A549 (cell line): ENCODE measurements at regions not wholly inside any gene's neighbourhood (a gene's known extent, or its start where the extent isn't known, plus 50 kb on each side); places are given as distances from the start of the nearest gene placed in this dataset.

Source experiments
- ATAC-seq, 2 experiments: fragments of 200-7000 bp in 1 of 2; fragments of >200 bp in 1 of 2; cut with Nextera tagmentation in 1 of 2; cut with Tn5 transposase in 1 of 2; 3 replicates each; pipeline versions ENCODE4 v1.8.0 to v1.9.1; 2018 to 2020; ENCODE audit warnings: mild to moderate bottlenecking in 1 of 2, moderate library complexity in 1 of 2
- CTCF ChIA-PET: fragments of 300-600 bp; sonication (Branson Sonifier 250); formaldehyde crosslinking; extraction: SDS; loops from one replicate; lab custom pipeline; 2021; ENCODE audit warnings: antibody characterized with exemption, inconsistent platforms; lab: Yijun Ruan, JAX
- POLR2A ChIA-PET: fragments of 350-600 bp; formaldehyde crosslinking; extraction: SDS; loops from one replicate; lab custom pipeline; 2021; ENCODE audit warnings: antibody characterized with exemption, inconsistent platforms; lab: Yijun Ruan, JAX
- DNase-seq, 2 experiments: peaks; one replicate each; pipeline versions ENCODE4 v3.0.0 to v3.0.0-alpha.2; 2011 to 2016; ENCODE audit warnings: low read depth in 1 of 2, low spot score in 1 of 2
- FAIRE-seq: peaks from 2 replicates; lab custom pipeline; 2011; peaks lifted over from hg19 to GRCh38; lab: Jason Lieb, UNC
- H3K27ac ChIP-seq, 2 experiments: fragments of >200 bp; sonication (Bioruptor Twin); formaldehyde crosslinking; 3 replicates each; pipeline ENCODE4 v1.5.1; 2016 to 2017
- H3K4me1 ChIP-seq: fragments of >200 bp; sonication (Bioruptor Twin); formaldehyde crosslinking; 3 replicates; pipeline ENCODE4 v1.6.1; 2016
- H3K4me2 ChIP-seq: fragments of >200 bp; sonication (Bioruptor Twin); formaldehyde crosslinking; 3 replicates; pipeline ENCODE4 v1.6.1; 2016
- H3K4me3 ChIP-seq: fragments of >200 bp; sonication (Bioruptor Twin); formaldehyde crosslinking; 3 replicates; pipeline ENCODE4 v1.5.1; 2016
- H3K9me3 ChIP-seq: fragments of >200 bp; sonication (Bioruptor Twin); formaldehyde crosslinking; 3 replicates; pipeline ENCODE4 v1.6.1; 2016
- BCL3 ChIP-seq: fragments of >200 bp; sonication (Bioruptor Twin); formaldehyde crosslinking; IDR thresholded peaks from 3 replicates; pipeline ENCODE4 v1.6.1; 2016
- BHLHE40 ChIP-seq: IDR thresholded peaks from 2 replicates; pipeline ENCODE4 v1.6.1; 2012; ENCODE audit warnings: low read depth, low read length, inconsistent platforms
- CBX8 ChIP-seq: fragments of 200-600 bp; sonication (generic); IDR thresholded peaks from 2 replicates; pipeline ENCODE4 v1.6.1; 2016
- HES2 ChIP-seq: fragments of >200 bp; sonication (Bioruptor Twin); formaldehyde crosslinking; IDR thresholded peaks from 2 replicates; pipeline ENCODE4 v1.6.1; 2016
- HMGXB4 ChIP-seq: fragments of 250-450 bp; sonication (Bioruptor Pico); IDR thresholded peaks from 2 replicates; pipeline ENCODE4 v1.5.0; 2021; ENCODE audit warnings: mild to moderate bottlenecking, moderate library complexity, borderline replicate concordance
- HOXB13 ChIP-seq: fragments of 250-450 bp; sonication (Bioruptor Pico); IDR thresholded peaks from 2 replicates; pipeline ENCODE4 v1.5.0; 2020; ENCODE audit warnings: low read depth, mild to moderate bottlenecking, moderate library complexity
- JUN ChIP-seq, 2 experiments: fragments of >200 bp; sonication (Bioruptor Twin); formaldehyde crosslinking; IDR thresholded peaks; 2 replicates in 1 of 2; 3 replicates in 1 of 2; pipeline ENCODE4 v1.6.1; 2016 to 2017
- MAX ChIP-seq: IDR thresholded peaks from 2 replicates; pipeline ENCODE4 v1.6.1; 2012
- MYC ChIP-seq: IDR thresholded peaks from 2 replicates; pipeline ENCODE4 v1.6.1; 2012; ENCODE audit warnings: mild to moderate bottlenecking, inconsistent platforms, low read length, improper control_type of control experiment, borderline replicate concordance
- PBX3 ChIP-seq: IDR thresholded peaks from 2 replicates; pipeline ENCODE4 v1.6.1; 2012
- POLR2A ChIP-seq: IDR thresholded peaks from 2 replicates; pipeline ENCODE4 v1.6.1; 2012; ENCODE audit warnings: mild to moderate bottlenecking, low read length
- RAD21 ChIP-seq, 2 experiments: fragments of >200 bp in 1 of 2; sonication (Bioruptor Twin) in 1 of 2; formaldehyde crosslinking in 1 of 2; IDR thresholded peaks in 1 of 2; conservative IDR thresholded peaks in 1 of 2; 2 replicates in 1 of 2; 3 replicates in 1 of 2; pipeline ENCODE4 v1.6.1; 2012 to 2018; ENCODE audit warnings: inconsistent platforms in 1 of 2
- REST ChIP-seq: fragments of 200-600 bp; sonication (generic); IDR thresholded peaks from 2 replicates; pipeline ENCODE4 v1.6.1; 2016; ENCODE audit warnings: antibody characterized with exemption, mild to moderate bottlenecking, moderate library complexity
- TFCP2L1 ChIP-seq: fragments of 250-450 bp; sonication (Bioruptor Pico); IDR thresholded peaks from 2 replicates; pipeline ENCODE4 v1.5.0; 2021; ENCODE audit warnings: mild to moderate bottlenecking
- ZNF302 ChIP-seq: fragments of 250-450 bp; sonication (Bioruptor Pico); IDR thresholded peaks from 2 replicates; pipeline ENCODE4 v1.9.0; 2021; ENCODE audit warnings: inconsistent platforms, mild to moderate bottlenecking, moderate library complexity
- WGBS: methylation state at CpG from one replicate; pipeline ENCODE4 v1.1.6; 2017; ENCODE audit errors: missing lambda C conversion rate; 5-methylcytosine and 5-hydroxymethylcytosine counted together

- TF ChIP-seq CBX8, result no peak
Measured at GRCh38 chr6:103672169-103672568, 1187.5 kb downstream of the HACE1 start (continued).

- no peak overlapping the region for H3K4me2 ChIP-seq
- TF ChIP-seq MAX, result no peak
- no peak for TF ChIP-seq TFCP2L1
- no peak for TF ChIP-seq REST
- no peak for TF ChIP-seq PBX3
- no peak for TF ChIP-seq HES2
- TF ChIP-seq BCL3, result no peak
- no peak for TF ChIP-seq HMGXB4 (CRISPR knock-in tag)
- no peak for TF ChIP-seq RAD21 (conservative IDR thresholded peaks at IDR 0.05 in 1 of 2, IDR thresholded peaks at IDR 0.05 in 1 of 2)
- ATAC-seq (no peak), FAIRE-seq (no peak), DNase-seq (no peak)
- ChIA-PET POLR2A (no interaction called here), CTCF (no interaction called here)
- H3K4me3 ChIP-seq, result no peak overlapping the region
- 65% methylated on average over 1 of the region's 1 CpG for WGBS
- no peak overlapping the region for H3K27ac ChIP-seq
- H3K9me3 ChIP-seq, result no peaks in the 10 kb centered on the region
- H3K4me1 ChIP-seq, result no peaks in the 10 kb centered on the region
Measured at GRCh38 chr6:103629613-103630012, 1230.1 kb downstream of the HACE1 start.

GRCh38 chr6:103617642-103618041, 1242.1 kb downstream of the HACE1 start:
- ATAC-seq, result no peak
- Histone ChIP-seq H3K4me3 (no peak overlapping the region), H3K9me3 (no peaks in the 10 kb centered on the region), H3K27ac (no peak overlapping the region), H3K4me1 (no peaks in the 10 kb centered on the region), H3K4me2 (no peak overlapping the region)
- TF ChIP-seq JUN (IDR thresholded peaks at IDR 0.05), result no peak
- no peak for TF ChIP-seq POLR2A
- TF ChIP-seq ZNF302, result no peak
- TF ChIP-seq MYC, result no peak
- no peak for TF ChIP-seq BHLHE40
- TF ChIP-seq HOXB13 (CRISPR knock-in tag), result no peak
- TF ChIP-seq BCL3, result no peak
- no peak for FAIRE-seq
- ChIA-PET CTCF (no interaction called here), POLR2A (no interaction called here)
- 21% methylated on average over 1 of the region's 1 CpG for WGBS
- no peak for DNase-seq
